CD4-positive, CD25-positive, alpha-beta regulatory T cell (primary cell): ENCODE measurements at regions not wholly inside any gene's neighbourhood (a gene's known extent, or its start where the extent isn't known, plus 50 kb on each side); places are given as distances from the start of the nearest gene placed in this dataset.

Experiments used
- ATAC-seq, 2 donors: fragments of 150-1000 bp; cut with Tn5 transposase; one replicate each; pipeline ENCODE4 v1.10.0; 2021; ENCODE audit warnings: low read depth in 2 of 2, moderate number of reproducible peaks in 2 of 2, moderate library complexity in 1 of 2
- DNase-seq, 3 donors: peaks; one replicate each; pipeline versions ENCODE4 v3.0.0 to v3.0.0-alpha.2; 2012 to 2022; ENCODE audit warnings: mixed read lengths in 1 of 3
- H3K27ac ChIP-seq: one replicate; pipeline ENCODE4 v1.7.0; 2013; ENCODE audit warnings: mild to moderate bottlenecking, low read length; ENCODE audit not compliant: insufficient read depth, poor library complexity, severe bottlenecking
- H3K27me3 ChIP-seq: one replicate; pipeline ENCODE4 v1.7.0; 2013; ENCODE audit warnings: low read length; ENCODE audit not compliant: control insufficient read depth, insufficient read depth
- H3K36me3 ChIP-seq: one replicate; pipeline ENCODE4 v1.7.0; 2013; ENCODE audit warnings: mild to moderate bottlenecking, low read length, moderate library complexity; ENCODE audit not compliant: control insufficient read depth, insufficient read depth
- H3K4me1 ChIP-seq: 2 replicates; pipeline ENCODE4 v1.7.0; 2013; ENCODE audit warnings: mild to moderate bottlenecking, low read length; ENCODE audit not compliant: insufficient read depth, control insufficient read depth, poor library complexity, severe bottlenecking
- H3K4me3 ChIP-seq: one replicate; pipeline ENCODE4 v1.7.0; 2013; ENCODE audit warnings: low read depth, mild to moderate bottlenecking, low read length, moderate library complexity
- H3K9me3 ChIP-seq, 2 experiments: 1 replicate in 1 of 2; 2 replicates in 1 of 2; pipeline ENCODE4 v1.7.0; 2013; ENCODE audit warnings: low read length in 2 of 2, mild to moderate bottlenecking in 1 of 2, moderate library complexity in 1 of 2; ENCODE audit not compliant: control insufficient read depth in 2 of 2
- H3K27ac Mint-ChIP-seq, 3 donors: one replicate each; pipeline ENCODE4 v1.8.0; 2020 to 2022; ENCODE audit warnings: mild to moderate bottlenecking in 3 of 3, mixed read lengths in 3 of 3, moderate library complexity in 2 of 3
- H3K27me3 Mint-ChIP-seq: one replicate; pipeline ENCODE4 v1.8.0; 2022; ENCODE audit warnings: mild to moderate bottlenecking, mixed read lengths
- H3K36me3 Mint-ChIP-seq: one replicate; pipeline ENCODE4 v1.8.0; 2020; ENCODE audit warnings: mixed read lengths
- H3K4me1 Mint-ChIP-seq, 4 donors: one replicate each; pipeline ENCODE4 v1.8.0; 2020 to 2022; ENCODE audit warnings: mixed read lengths in 4 of 4, mild to moderate bottlenecking in 1 of 4
- H3K4me3 Mint-ChIP-seq, 4 donors: one replicate each; pipeline ENCODE4 v1.8.0; 2020 to 2022; ENCODE audit warnings: mild to moderate bottlenecking in 4 of 4, mixed read lengths in 4 of 4, moderate library complexity in 3 of 4
- H3K9me3 Mint-ChIP-seq, 7 donors: one replicate each; pipeline ENCODE4 v1.8.0; 2020 to 2022; ENCODE audit warnings: mixed read lengths in 7 of 7, mild to moderate bottlenecking in 3 of 7, moderate library complexity in 2 of 7

GRCh38 chr2:42971947-42972736 is 179.8 kb upstream of the HAAO start:
- Mint-ChIP-seq H3K36me3 (no peaks in the 10 kb centered on the region), H3K9me3 (no peaks in the 10 kb centered on the region), H3K4me3 (no peak overlapping the region), H3K27me3 (no peaks in the 10 kb centered on the region), H3K4me1 (peaks cover 0 to 11% (median 6%) of the 10 kb centered on the region in 4 donors), H3K27ac (peak overlapping the region; percentile 6 to 19 (median 7))
- H3K27ac ChIP-seq: no peak overlapping the region
- H3K4me1 ChIP-seq: no peaks in the 10 kb centered on the region
- no peaks in the 10 kb centered on the region for H3K36me3 ChIP-seq
- no peaks in the 10 kb centered on the region for H3K27me3 ChIP-seq
- DNase-seq (peak in 1 of 3 donors; percentile 10), ATAC-seq (no peak)
- H3K9me3 ChIP-seq: no peaks in the 10 kb centered on the region
- no peak overlapping the region for H3K4me3 ChIP-seq

- Histone ChIP-seq H3K36me3 (no peaks in the 10 kb centered on the region), H3K4me3 (no peak overlapping the region), H3K27me3 (no peaks in the 10 kb centered on the region), H3K27ac (no peak overlapping the region), H3K9me3 (no peaks in the 10 kb centered on the region), H3K4me1 (no peaks in the 10 kb centered on the region)
- ATAC-seq (no peak), DNase-seq (no peak)
- no peaks in the 10 kb centered on the region for H3K27me3 Mint-ChIP-seq
- no peak overlapping the region for H3K4me3 Mint-ChIP-seq
- H3K4me1 Mint-ChIP-seq: peaks cover 0 to 8% (median 6%) of the 10 kb centered on the region in 4 donors
- H3K36me3 Mint-ChIP-seq: no peaks in the 10 kb centered on the region
- H3K27ac Mint-ChIP-seq: peak overlapping the region in 1 of 3 donors; percentile 23
- H3K9me3 Mint-ChIP-seq: no peaks in the 10 kb centered on the region
Measured at GRCh38 chr2:42971381-42971780, 179.0 kb upstream of the HAAO start.

- H3K4me3 ChIP-seq: no peak overlapping the region
- H3K9me3 ChIP-seq: no peaks in the 10 kb centered on the region
- no peaks in the 10 kb centered on the region for H3K9me3 Mint-ChIP-seq
- peaks cover 0 to 8% (median 6%) of the 10 kb centered on the region in 4 donors for H3K4me1 Mint-ChIP-seq
- H3K36me3 Mint-ChIP-seq: no peaks in the 10 kb centered on the region
- H3K27me3 Mint-ChIP-seq: no peaks in the 10 kb centered on the region
- DNase-seq: no peak
- no peak overlapping the region for H3K27ac ChIP-seq
- H3K27me3 ChIP-seq: no peaks in the 10 kb centered on the region
- no peaks in the 10 kb centered on the region for H3K4me1 ChIP-seq
- H3K36me3 ChIP-seq: no peaks in the 10 kb centered on the region
- no peak for ATAC-seq
- H3K27ac Mint-ChIP-seq: no peak overlapping the region
- H3K4me3 Mint-ChIP-seq: no peak overlapping the region
Measured at GRCh38 chr2:42970151-42970550, 177.8 kb upstream of the HAAO start.

GRCh38 chr2:42969231-42970150 is 177.1 kb upstream of the HAAO start:
- Mint-ChIP-seq H3K27me3 (no peaks in the 10 kb centered on the region), H3K9me3 (no peaks in the 10 kb centered on the region), H3K4me1 (peaks cover 0 to 8% (median 6%) of the 10 kb centered on the region in 4 donors), H3K4me3 (no peak overlapping the region), H3K36me3 (no peaks in the 10 kb centered on the region), H3K27ac (no peak overlapping the region)
- ATAC-seq: no peak
- H3K27ac ChIP-seq: no peak overlapping the region
- H3K4me1 ChIP-seq: no peaks in the 10 kb centered on the region
- no peak for DNase-seq
- no peaks in the 10 kb centered on the region for H3K9me3 ChIP-seq
- no peak overlapping the region for H3K4me3 ChIP-seq
- H3K36me3 ChIP-seq: no peaks in the 10 kb centered on the region
- H3K27me3 ChIP-seq: no peaks in the 10 kb centered on the region

GRCh38 chr2:42967959-42968674 is 175.7 kb upstream of the HAAO start:
- Histone ChIP-seq H3K27ac (no peak overlapping the region), H3K36me3 (no peaks in the 10 kb centered on the region), H3K27me3 (no peaks in the 10 kb centered on the region), H3K4me3 (no peak overlapping the region), H3K9me3 (no peaks in the 10 kb centered on the region), H3K4me1 (no peaks in the 10 kb centered on the region)
- H3K4me3 Mint-ChIP-seq: no peak overlapping the region
- H3K27ac Mint-ChIP-seq: no peak overlapping the region
- no peak for DNase-seq
- no peaks in the 10 kb centered on the region for H3K9me3 Mint-ChIP-seq
- peaks cover 0 to 7% (median 5%) of the 10 kb centered on the region in 4 donors for H3K4me1 Mint-ChIP-seq
- H3K27me3 Mint-ChIP-seq: peaks cover under 1% of the 10 kb centered on the region
- no peaks in the 10 kb centered on the region for H3K36me3 Mint-ChIP-seq
- ATAC-seq: no peak

GRCh38 chr2:42965910-42966309 is 173.5 kb upstream of the HAAO start:
- peaks cover 23% of the 10 kb centered on the region for H3K27me3 Mint-ChIP-seq
- Histone ChIP-seq H3K4me1 (no peaks in the 10 kb centered on the region), H3K27ac (no peak overlapping the region), H3K36me3 (no peaks in the 10 kb centered on the region), H3K4me3 (no peak overlapping the region), H3K27me3 (no peaks in the 10 kb centered on the region), H3K9me3 (no peaks in the 10 kb centered on the region)
- no peaks in the 10 kb centered on the region for H3K9me3 Mint-ChIP-seq
- H3K27ac Mint-ChIP-seq: peak overlapping the region in 1 of 3 donors; percentile 12
- no peak for DNase-seq
- no peak overlapping the region for H3K4me3 Mint-ChIP-seq
- H3K36me3 Mint-ChIP-seq: peaks cover 4% of the 10 kb centered on the region
- no peak for ATAC-seq
- H3K4me1 Mint-ChIP-seq: peaks cover 0 to 6% (median 2%) of the 10 kb centered on the region in 4 donors

GRCh38 chr2:42965196-42965595 is 172.8 kb upstream of the HAAO start:
- H3K4me3 ChIP-seq: no peak overlapping the region
- H3K27ac ChIP-seq: no peak overlapping the region
- no peak overlapping the region for H3K27ac Mint-ChIP-seq
- H3K36me3 ChIP-seq: no peaks in the 10 kb centered on the region
- H3K27me3 ChIP-seq: no peaks in the 10 kb centered on the region
- no peak overlapping the region for H3K4me3 Mint-ChIP-seq
- peaks cover 0 to 6% (median under 1%) of the 10 kb centered on the region in 4 donors for H3K4me1 Mint-ChIP-seq
- no peak for DNase-seq
- no peaks in the 10 kb centered on the region for H3K9me3 Mint-ChIP-seq
- peaks cover 24% of the 10 kb centered on the region for H3K27me3 Mint-ChIP-seq
- H3K4me1 ChIP-seq: no peaks in the 10 kb centered on the region
- peaks cover 4% of the 10 kb centered on the region for H3K36me3 Mint-ChIP-seq
- no peak for ATAC-seq
- H3K9me3 ChIP-seq: no peaks in the 10 kb centered on the region
